ENCODE measurements at regions not wholly inside any gene's neighbourhood (a gene's known extent, or its start where the extent isn't known, plus 50 kb on each side); places are given as distances from the start of the nearest gene placed in this dataset.

GRCh38 chr5:17898766-17899165 is 264.5 kb downstream of the TAF11L14 start:
- Histone ChIP-seq H3K27ac (ENCODE audit: low read length) (no peak overlapping the region), H3K4me2 (ENCODE audit: low read depth, low read length, poor library complexity, severe bottlenecking) (no peak overlapping the region), H2AFZ (ENCODE audit: low read length) (no peak overlapping the region), H3K36me3 (ENCODE audit: insufficient read depth, low read length) (no peaks in the 10 kb centered on the region), H4K20me1 (ENCODE audit: insufficient read depth, low read depth, low read length) (no peaks in the 10 kb centered on the region), H3K9me2 (replicated peaks; ENCODE audit: insufficient read depth, low read length) (no peaks in the 10 kb centered on the region), H3K4me1 (ENCODE audit: low read length) (no peaks in the 10 kb centered on the region), H3K27me3 (ENCODE audit: low read length) (no peaks in the 10 kb centered on the region), H3K4me3 (ENCODE audit: low read length) (no peak overlapping the region), H3K9me3 (ENCODE audit: low read length) (peaks cover 8% of the 10 kb centered on the region; the same call in 1 of the 2 replicates), H3K79me2 (ENCODE audit: low read length) (no peaks in the 10 kb centered on the region), H3K9ac (ENCODE audit: low read length) (no peak overlapping the region)
- no peak for DNase-seq

GRCh38 chr5:17907094-17907493 is 272.8 kb downstream of the TAF11L14 start:
- Histone ChIP-seq H3K9me3 (ENCODE audit: low read length) (peaks cover 33% of the 10 kb centered on the region), H3K36me3 (ENCODE audit: insufficient read depth, low read length) (no peaks in the 10 kb centered on the region), H3K79me2 (ENCODE audit: low read length) (no peaks in the 10 kb centered on the region), H3K27ac (ENCODE audit: low read length) (no peak overlapping the region), H4K20me1 (ENCODE audit: insufficient read depth, low read depth, low read length) (no peaks in the 10 kb centered on the region), H2AFZ (ENCODE audit: low read length) (no peak overlapping the region), H3K9ac (ENCODE audit: low read length) (no peak overlapping the region), H3K4me1 (ENCODE audit: low read length) (no peaks in the 10 kb centered on the region), H3K9me2 (replicated peaks; ENCODE audit: insufficient read depth, low read length) (no peaks in the 10 kb centered on the region), H3K4me2 (ENCODE audit: low read depth, low read length, poor library complexity, severe bottlenecking) (no peak overlapping the region), H3K4me3 (ENCODE audit: low read length) (no peak overlapping the region), H3K27me3 (ENCODE audit: low read length) (no peaks in the 10 kb centered on the region)
- no peak for DNase-seq

- peaks cover 38% of the 10 kb centered on the region for H3K9me3 ChIP-seq (ENCODE audit: low read length)
- no peak overlapping the region for H3K27ac ChIP-seq (ENCODE audit: low read length)
- H3K9me2 ChIP-seq (replicated peaks; ENCODE audit: insufficient read depth, low read length): no peaks in the 10 kb centered on the region
- no peak overlapping the region for H3K4me2 ChIP-seq (ENCODE audit: low read depth, low read length, poor library complexity, severe bottlenecking)
- H2AFZ ChIP-seq (ENCODE audit: low read length): no peak overlapping the region
- no peaks in the 10 kb centered on the region for H3K27me3 ChIP-seq (ENCODE audit: low read length)
- no peak for DNase-seq
- H3K4me3 ChIP-seq (ENCODE audit: low read length): no peak overlapping the region
- no peaks in the 10 kb centered on the region for H3K79me2 ChIP-seq (ENCODE audit: low read length)
- no peaks in the 10 kb centered on the region for H3K4me1 ChIP-seq (ENCODE audit: low read length)
- no peaks in the 10 kb centered on the region for H3K36me3 ChIP-seq (ENCODE audit: insufficient read depth, low read length)
- no peak overlapping the region for H3K9ac ChIP-seq (ENCODE audit: low read length)
- no peaks in the 10 kb centered on the region for H4K20me1 ChIP-seq (ENCODE audit: insufficient read depth, low read depth, low read length)
Observed at GRCh38 chr5:17910318-17910717, 276.1 kb downstream of the TAF11L14 start.

- no peak overlapping the region for H2AFZ ChIP-seq (ENCODE audit: low read length)
- H3K9me2 ChIP-seq (replicated peaks; ENCODE audit: insufficient read depth, low read length): no peaks in the 10 kb centered on the region
- H3K4me2 ChIP-seq (ENCODE audit: low read depth, low read length, poor library complexity, severe bottlenecking): no peak overlapping the region
- no peak for DNase-seq
- no peaks in the 10 kb centered on the region for H3K27me3 ChIP-seq (ENCODE audit: low read length)
- H3K4me3 ChIP-seq (ENCODE audit: low read length): no peak overlapping the region
- H3K27ac ChIP-seq (ENCODE audit: low read length): no peak overlapping the region
- H3K36me3 ChIP-seq (ENCODE audit: insufficient read depth, low read length): no peaks in the 10 kb centered on the region
- no peaks in the 10 kb centered on the region for H3K4me1 ChIP-seq (ENCODE audit: low read length)
- no peaks in the 10 kb centered on the region for H3K79me2 ChIP-seq (ENCODE audit: low read length)
- peaks cover 29% of the 10 kb centered on the region for H3K9me3 ChIP-seq (ENCODE audit: low read length)
- no peaks in the 10 kb centered on the region for H4K20me1 ChIP-seq (ENCODE audit: insufficient read depth, low read depth, low read length)
- no peak overlapping the region for H3K9ac ChIP-seq (ENCODE audit: low read length)
Observed at GRCh38 chr5:17912794-17913193, 278.5 kb downstream of the TAF11L14 start.

- Histone ChIP-seq H3K27me3 (ENCODE audit: low read length) (no peaks in the 10 kb centered on the region), H3K9me2 (replicated peaks; ENCODE audit: insufficient read depth, low read length) (no peaks in the 10 kb centered on the region), H3K79me2 (ENCODE audit: low read length) (no peaks in the 10 kb centered on the region), H3K4me1 (ENCODE audit: low read length) (no peaks in the 10 kb centered on the region), H4K20me1 (ENCODE audit: insufficient read depth, low read depth, low read length) (no peaks in the 10 kb centered on the region), H3K4me2 (ENCODE audit: low read depth, low read length, poor library complexity, severe bottlenecking) (no peak overlapping the region), H3K9me3 (ENCODE audit: low read length) (peaks cover 17% of the 10 kb centered on the region), H3K36me3 (ENCODE audit: insufficient read depth, low read length) (no peaks in the 10 kb centered on the region), H2AFZ (ENCODE audit: low read length) (no peak overlapping the region), H3K27ac (ENCODE audit: low read length) (no peak overlapping the region), H3K4me3 (ENCODE audit: low read length) (no peak overlapping the region), H3K9ac (ENCODE audit: low read length) (no peak overlapping the region)
- DNase-seq: no peak
Observed at GRCh38 chr5:17916446-17916845, 282.2 kb downstream of the TAF11L14 start.

GRCh38 chr5:17917465-17917864 is 283.2 kb downstream of the TAF11L14 start:
- Histone ChIP-seq H3K4me3 (ENCODE audit: low read length) (no peak overlapping the region), H3K36me3 (ENCODE audit: insufficient read depth, low read length) (no peaks in the 10 kb centered on the region), H2AFZ (ENCODE audit: low read length) (no peak overlapping the region), H3K9me3 (ENCODE audit: low read length) (peaks cover 13% of the 10 kb centered on the region), H4K20me1 (ENCODE audit: insufficient read depth, low read depth, low read length) (no peaks in the 10 kb centered on the region), H3K4me1 (ENCODE audit: low read length) (no peaks in the 10 kb centered on the region), H3K9me2 (replicated peaks; ENCODE audit: insufficient read depth, low read length) (no peaks in the 10 kb centered on the region), H3K27me3 (ENCODE audit: low read length) (no peaks in the 10 kb centered on the region), H3K4me2 (ENCODE audit: low read depth, low read length, poor library complexity, severe bottlenecking) (no peak overlapping the region), H3K9ac (ENCODE audit: low read length) (no peak overlapping the region), H3K27ac (ENCODE audit: low read length) (no peak overlapping the region), H3K79me2 (ENCODE audit: low read length) (no peaks in the 10 kb centered on the region)
- no peak for DNase-seq

- Histone ChIP-seq H4K20me1 (ENCODE audit: insufficient read depth, low read depth, low read length) (no peaks in the 10 kb centered on the region), H3K9me2 (replicated peaks; ENCODE audit: insufficient read depth, low read length) (no peaks in the 10 kb centered on the region), H3K27me3 (ENCODE audit: low read length) (no peaks in the 10 kb centered on the region), H3K4me3 (ENCODE audit: low read length) (no peak overlapping the region), H3K36me3 (ENCODE audit: insufficient read depth, low read length) (no peaks in the 10 kb centered on the region), H2AFZ (ENCODE audit: low read length) (no peak overlapping the region), H3K27ac (ENCODE audit: low read length) (no peak overlapping the region), H3K79me2 (ENCODE audit: low read length) (no peaks in the 10 kb centered on the region), H3K4me1 (ENCODE audit: low read length) (no peaks in the 10 kb centered on the region), H3K4me2 (ENCODE audit: low read depth, low read length, poor library complexity, severe bottlenecking) (no peak overlapping the region), H3K9ac (ENCODE audit: low read length) (no peak overlapping the region), H3K9me3 (ENCODE audit: low read length) (peaks cover 8% of the 10 kb centered on the region)
- DNase-seq: no peak
Observed at GRCh38 chr5:17918373-17919104, 284.3 kb downstream of the TAF11L14 start.

- Histone ChIP-seq H3K9ac (ENCODE audit: low read length) (no peak overlapping the region), H3K9me3 (ENCODE audit: low read length) (peaks cover 8% of the 10 kb centered on the region), H3K27me3 (ENCODE audit: low read length) (no peaks in the 10 kb centered on the region), H3K36me3 (ENCODE audit: insufficient read depth, low read length) (no peaks in the 10 kb centered on the region), H2AFZ (ENCODE audit: low read length) (no peak overlapping the region), H3K4me1 (ENCODE audit: low read length) (no peaks in the 10 kb centered on the region), H3K9me2 (replicated peaks; ENCODE audit: insufficient read depth, low read length) (no peaks in the 10 kb centered on the region), H3K4me3 (ENCODE audit: low read length) (no peak overlapping the region), H3K27ac (ENCODE audit: low read length) (no peak overlapping the region), H4K20me1 (ENCODE audit: insufficient read depth, low read depth, low read length) (no peaks in the 10 kb centered on the region), H3K4me2 (ENCODE audit: low read depth, low read length, poor library complexity, severe bottlenecking) (no peak overlapping the region), H3K79me2 (ENCODE audit: low read length) (no peaks in the 10 kb centered on the region)
- DNase-seq: no peak
Observed at GRCh38 chr5:17925276-17925675, 291.0 kb downstream of the TAF11L14 start.

All from Karpas-422 (cell line).